IMR-90 (cell line): ENCODE measurements at regions not wholly inside any gene's neighbourhood (a gene's known extent, or its start where the extent isn't known, plus 50 kb on each side); places are given as distances from the start of the nearest gene placed in this dataset.

Experiments
- CEBPB ChIP-seq: IDR thresholded peaks from 2 replicates; pipeline ENCODE4 v1.6.1; 2012; ENCODE audit warnings: low read depth, low read length, improper control_type of control experiment
- CHD1 ChIP-seq: IDR thresholded peaks from 2 replicates; pipeline ENCODE4 v1.6.1; 2012; ENCODE audit warnings: low read depth, low read length, improper control_type of control experiment
- MAFK ChIP-seq: IDR thresholded peaks from 2 replicates; pipeline ENCODE4 v1.6.1; 2012; ENCODE audit warnings: low read depth, low read length, improper control_type of control experiment
- MAZ ChIP-seq: IDR thresholded peaks from 2 replicates; pipeline ENCODE4 v1.6.1; 2012; ENCODE audit warnings: low read depth, mild to moderate bottlenecking, low read length, improper control_type of control experiment, moderate library complexity, borderline replicate concordance
- MXI1 ChIP-seq: IDR thresholded peaks from 2 replicates; pipeline ENCODE4 v1.6.1; 2012; ENCODE audit warnings: low read depth, mild to moderate bottlenecking, low read length, moderate library complexity, borderline replicate concordance
- POLR2A ChIP-seq: IDR thresholded peaks from 2 replicates; pipeline ENCODE4 v1.6.1; 2012; ENCODE audit warnings: mild to moderate bottlenecking, low read depth, low read length
- RAD21 ChIP-seq: IDR thresholded peaks from 2 replicates; pipeline ENCODE4 v1.6.1; 2012; ENCODE audit warnings: low read length, improper control_type of control experiment
- RCOR1 ChIP-seq: IDR thresholded peaks from 2 replicates; pipeline ENCODE4 v1.6.1; 2012; ENCODE audit warnings: mild to moderate bottlenecking, low read length, improper control_type of control experiment; ENCODE audit not compliant: insufficient replicate concordance
- SMC3 ChIP-seq: fragments of 150-350 bp; IDR thresholded peaks from 2 replicates; pipeline ENCODE4 v1.6.1; 2016; ENCODE audit warnings: low read depth, mild to moderate bottlenecking, antibody characterized with exemption, low read length, moderate library complexity
- TF ChIP-seq, protein P1 (sequence below): conservative IDR thresholded peaks from 2 replicates; pipeline ENCODE4 v1.5.1; 2012; ENCODE audit warnings: mild to moderate bottlenecking, low read depth, low read length, improper control_type of control experiment
- TF ChIP-seq, protein P2 (sequence below): fragments of 150-350 bp; IDR thresholded peaks from 2 replicates; pipeline ENCODE4 v1.6.1; 2016; ENCODE audit warnings: low read depth, mild to moderate bottlenecking, low read length, moderate library complexity, borderline replicate concordance

DNA sequence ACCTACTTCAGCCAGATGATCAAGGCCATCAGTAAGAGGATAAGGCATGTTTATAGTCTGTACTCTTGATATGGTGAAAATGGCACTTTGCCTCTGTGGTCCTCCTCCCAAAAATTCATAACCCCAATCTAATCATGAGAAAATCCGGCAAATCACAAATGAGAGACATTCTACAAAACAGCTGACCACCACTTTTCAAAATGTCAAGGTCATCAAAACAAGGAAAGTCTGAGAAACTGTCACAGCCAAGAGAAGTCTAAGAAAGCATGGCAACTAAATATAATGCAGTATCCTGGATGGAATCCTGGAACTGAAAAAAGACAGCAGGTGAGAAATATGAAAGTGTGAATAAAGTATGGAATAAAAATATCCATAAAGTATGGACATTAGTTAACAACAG lies 226.6 kb upstream of the INTU start:
- TF ChIP-seq, protein P1, sequence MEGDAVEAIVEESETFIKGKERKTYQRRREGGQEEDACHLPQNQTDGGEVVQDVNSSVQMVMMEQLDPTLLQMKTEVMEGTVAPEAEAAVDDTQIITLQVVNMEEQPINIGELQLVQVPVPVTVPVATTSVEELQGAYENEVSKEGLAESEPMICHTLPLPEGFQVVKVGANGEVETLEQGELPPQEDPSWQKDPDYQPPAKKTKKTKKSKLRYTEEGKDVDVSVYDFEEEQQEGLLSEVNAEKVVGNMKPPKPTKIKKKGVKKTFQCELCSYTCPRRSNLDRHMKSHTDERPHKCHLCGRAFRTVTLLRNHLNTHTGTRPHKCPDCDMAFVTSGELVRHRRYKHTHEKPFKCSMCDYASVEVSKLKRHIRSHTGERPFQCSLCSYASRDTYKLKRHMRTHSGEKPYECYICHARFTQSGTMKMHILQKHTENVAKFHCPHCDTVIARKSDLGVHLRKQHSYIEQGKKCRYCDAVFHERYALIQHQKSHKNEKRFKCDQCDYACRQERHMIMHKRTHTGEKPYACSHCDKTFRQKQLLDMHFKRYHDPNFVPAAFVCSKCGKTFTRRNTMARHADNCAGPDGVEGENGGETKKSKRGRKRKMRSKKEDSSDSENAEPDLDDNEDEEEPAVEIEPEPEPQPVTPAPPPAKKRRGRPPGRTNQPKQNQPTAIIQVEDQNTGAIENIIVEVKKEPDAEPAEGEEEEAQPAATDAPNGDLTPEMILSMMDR, result no peak
- TF ChIP-seq RAD21, result no peak
- TF ChIP-seq SMC3, result no peak
- TF ChIP-seq MAFK, result no peak
- TF ChIP-seq POLR2A, result no peak
- no peak for TF ChIP-seq RCOR1
- no peak for TF ChIP-seq CEBPB
- TF ChIP-seq CHD1, result no peak
- TF ChIP-seq MAZ, result no peak
- no peak for TF ChIP-seq MXI1
- TF ChIP-seq, protein P2, sequence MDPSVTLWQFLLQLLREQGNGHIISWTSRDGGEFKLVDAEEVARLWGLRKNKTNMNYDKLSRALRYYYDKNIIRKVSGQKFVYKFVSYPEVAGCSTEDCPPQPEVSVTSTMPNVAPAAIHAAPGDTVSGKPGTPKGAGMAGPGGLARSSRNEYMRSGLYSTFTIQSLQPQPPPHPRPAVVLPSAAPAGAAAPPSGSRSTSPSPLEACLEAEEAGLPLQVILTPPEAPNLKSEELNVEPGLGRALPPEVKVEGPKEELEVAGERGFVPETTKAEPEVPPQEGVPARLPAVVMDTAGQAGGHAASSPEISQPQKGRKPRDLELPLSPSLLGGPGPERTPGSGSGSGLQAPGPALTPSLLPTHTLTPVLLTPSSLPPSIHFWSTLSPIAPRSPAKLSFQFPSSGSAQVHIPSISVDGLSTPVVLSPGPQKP, result no peak
